ENCODE measurements at regions not wholly inside any gene's neighbourhood (a gene's known extent, or its start where the extent isn't known, plus 50 kb on each side); places are given as distances from the start of the nearest gene placed in this dataset.

- no peak overlapping the region for H2AK5ac ChIP-seq (ENCODE audit: low read length)
- no peak overlapping the region for H4K8ac ChIP-seq (ENCODE audit: low read depth, low read length)
- no peak overlapping the region for H3K4me2 ChIP-seq (ENCODE audit: low read length)
- H3K23ac ChIP-seq (ENCODE audit: low read length), result no peak overlapping the region
- H3K27ac ChIP-seq (ENCODE audit: low read depth, low read length), result no peak overlapping the region
- H3K4ac ChIP-seq (ENCODE audit: low read depth, low read length), result no peak overlapping the region
- no CpG with 5 or more reads among the region's 4 CpGs for WGBS (ENCODE audit: extremely low coverage, insufficient coverage, low lambda C conversion rate)
- no peak overlapping the region for H2BK120ac ChIP-seq (ENCODE audit: low read depth, low read length)
- no peak overlapping the region for H2BK15ac ChIP-seq (replicated peaks; ENCODE audit: low read depth)
- no peaks in the 10 kb centered on the region for H3K4me1 ChIP-seq (ENCODE audit: control insufficient read depth, low read depth, low read length)
- H3K79me2 ChIP-seq (ENCODE audit: control insufficient read depth, insufficient read depth, low read length), result no peaks in the 10 kb centered on the region
- no peak overlapping the region for H3K4me3 ChIP-seq (ENCODE audit: low read length)
- no peaks in the 10 kb centered on the region for H3K79me1 ChIP-seq (ENCODE audit: low read length)
- H3K9ac ChIP-seq (ENCODE audit: low read length), result no peak overlapping the region
- DNase-seq, result no peak
- H3K27me3 ChIP-seq (ENCODE audit: insufficient read depth, low read length, poor library complexity), result no peaks in the 10 kb centered on the region
- no peak overlapping the region for H4K5ac ChIP-seq (ENCODE audit: low read length)
- H3K56ac ChIP-seq (ENCODE audit: low read length), result no peak overlapping the region
- no peak overlapping the region for H2BK5ac ChIP-seq (ENCODE audit: low read length)
- H3K36me3 ChIP-seq (ENCODE audit: control insufficient read depth, insufficient read depth, low read length), result no peaks in the 10 kb centered on the region
- no peak overlapping the region for H3K18ac ChIP-seq (ENCODE audit: low read length)
Measured at GRCh38 chr14:29264865-29265264, 498.3 kb downstream of the FOXG1 start.

DNA sequence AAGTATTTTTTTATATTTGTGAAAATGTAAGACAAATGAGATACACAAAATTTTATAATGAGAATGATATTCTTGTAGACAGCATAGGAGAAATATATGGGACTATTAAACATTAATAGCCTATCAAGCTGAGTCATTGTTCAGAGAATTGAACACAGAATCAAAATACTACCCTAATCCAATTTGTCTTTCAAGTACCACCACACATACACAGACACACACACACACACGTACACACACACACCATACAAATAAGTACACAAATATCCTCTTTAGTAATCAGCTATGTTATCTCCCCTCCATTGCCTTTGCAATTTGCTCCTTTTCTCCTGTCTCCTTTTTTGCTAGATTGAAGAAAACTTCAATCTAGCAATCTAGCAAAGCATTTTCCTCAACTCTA lies 499.3 kb downstream of the FOXG1 start:
- no peak overlapping the region for H3K4me3 ChIP-seq (ENCODE audit: low read length)
- no peaks in the 10 kb centered on the region for H3K79me1 ChIP-seq (ENCODE audit: low read length)
- no peak overlapping the region for H3K23ac ChIP-seq (ENCODE audit: low read length)
- H3K27me3 ChIP-seq (ENCODE audit: insufficient read depth, low read length, poor library complexity), result no peaks in the 10 kb centered on the region
- no peak overlapping the region for H2AK5ac ChIP-seq (ENCODE audit: low read length)
- H3K27ac ChIP-seq (ENCODE audit: low read depth, low read length), result no peak overlapping the region
- no peak overlapping the region for H2BK120ac ChIP-seq (ENCODE audit: low read depth, low read length)
- H3K4me2 ChIP-seq (ENCODE audit: low read length), result no peak overlapping the region
- H3K4ac ChIP-seq (ENCODE audit: low read depth, low read length), result no peak overlapping the region
- H3K36me3 ChIP-seq (ENCODE audit: control insufficient read depth, insufficient read depth, low read length), result no peaks in the 10 kb centered on the region
- no peak overlapping the region for H2BK5ac ChIP-seq (ENCODE audit: low read length)
- H4K5ac ChIP-seq (ENCODE audit: low read length), result no peak overlapping the region
- H3K79me2 ChIP-seq (ENCODE audit: control insufficient read depth, insufficient read depth, low read length), result no peaks in the 10 kb centered on the region
- H3K56ac ChIP-seq (ENCODE audit: low read length), result no peak overlapping the region
- H3K18ac ChIP-seq (ENCODE audit: low read length), result no peak overlapping the region
- H4K8ac ChIP-seq (ENCODE audit: low read depth, low read length), result no peak overlapping the region
- no CpG with 5 or more reads among the region's 1 CpG for WGBS (ENCODE audit: extremely low coverage, insufficient coverage, low lambda C conversion rate)
- no peak overlapping the region for H2BK15ac ChIP-seq (replicated peaks; ENCODE audit: low read depth)
- no peaks in the 10 kb centered on the region for H3K4me1 ChIP-seq (ENCODE audit: control insufficient read depth, low read depth, low read length)
- DNase-seq, result no peak
- no peak overlapping the region for H3K9ac ChIP-seq (ENCODE audit: low read length)

GRCh38 chr14:29271669-29272068 lies 505.1 kb downstream of the FOXG1 start:
- H3K27me3 ChIP-seq (ENCODE audit: insufficient read depth, low read length, poor library complexity), result no peaks in the 10 kb centered on the region
- no peaks in the 10 kb centered on the region for H3K79me1 ChIP-seq (ENCODE audit: low read length)
- no peak overlapping the region for H2AK5ac ChIP-seq (ENCODE audit: low read length)
- no peak overlapping the region for H3K18ac ChIP-seq (ENCODE audit: low read length)
- H2BK5ac ChIP-seq (ENCODE audit: low read length), result no peak overlapping the region
- H3K4me3 ChIP-seq (ENCODE audit: low read length), result no peak overlapping the region
- no peak overlapping the region for H4K5ac ChIP-seq (ENCODE audit: low read length)
- no peak overlapping the region for H3K23ac ChIP-seq (ENCODE audit: low read length)
- H3K4me1 ChIP-seq (ENCODE audit: control insufficient read depth, low read depth, low read length), result no peaks in the 10 kb centered on the region
- DNase-seq, result no peak
- H3K36me3 ChIP-seq (ENCODE audit: control insufficient read depth, insufficient read depth, low read length), result no peaks in the 10 kb centered on the region
- H4K8ac ChIP-seq (ENCODE audit: low read depth, low read length), result no peak overlapping the region
- H3K9ac ChIP-seq (ENCODE audit: low read length), result no peak overlapping the region
- H3K79me2 ChIP-seq (ENCODE audit: control insufficient read depth, insufficient read depth, low read length), result no peaks in the 10 kb centered on the region
- H3K56ac ChIP-seq (ENCODE audit: low read length), result no peak overlapping the region
- no peak overlapping the region for H3K4me2 ChIP-seq (ENCODE audit: low read length)
- no peak overlapping the region for H3K4ac ChIP-seq (ENCODE audit: low read depth, low read length)
- H2BK120ac ChIP-seq (ENCODE audit: low read depth, low read length), result no peak overlapping the region
- no peak overlapping the region for H2BK15ac ChIP-seq (replicated peaks; ENCODE audit: low read depth)
- no peak overlapping the region for H3K27ac ChIP-seq (ENCODE audit: low read depth, low read length)

- no peaks in the 10 kb centered on the region for H3K27me3 ChIP-seq (ENCODE audit: insufficient read depth, low read length, poor library complexity)
- H3K27ac ChIP-seq (ENCODE audit: low read depth, low read length), result no peak overlapping the region
- no peak overlapping the region for H3K23ac ChIP-seq (ENCODE audit: low read length)
- no CpG with 5 or more reads among the region's 1 CpG for WGBS (ENCODE audit: extremely low coverage, insufficient coverage, low lambda C conversion rate)
- H3K56ac ChIP-seq (ENCODE audit: low read length), result no peak overlapping the region
- no peak overlapping the region for H2BK5ac ChIP-seq (ENCODE audit: low read length)
- no peak overlapping the region for H2AK5ac ChIP-seq (ENCODE audit: low read length)
- H4K5ac ChIP-seq (ENCODE audit: low read length), result no peak overlapping the region
- H3K4me1 ChIP-seq (ENCODE audit: control insufficient read depth, low read depth, low read length), result no peaks in the 10 kb centered on the region
- no peak overlapping the region for H4K8ac ChIP-seq (ENCODE audit: low read depth, low read length)
- H2BK120ac ChIP-seq (ENCODE audit: low read depth, low read length), result no peak overlapping the region
- no peak overlapping the region for H2BK15ac ChIP-seq (replicated peaks; ENCODE audit: low read depth)
- H3K4ac ChIP-seq (ENCODE audit: low read depth, low read length), result no peak overlapping the region
- no peaks in the 10 kb centered on the region for H3K79me2 ChIP-seq (ENCODE audit: control insufficient read depth, insufficient read depth, low read length)
- peak; percentile 9 for DNase-seq
- H3K36me3 ChIP-seq (ENCODE audit: control insufficient read depth, insufficient read depth, low read length), result no peaks in the 10 kb centered on the region
- H3K79me1 ChIP-seq (ENCODE audit: low read length), result no peaks in the 10 kb centered on the region
- no peak overlapping the region for H3K9ac ChIP-seq (ENCODE audit: low read length)
- H3K4me3 ChIP-seq (ENCODE audit: low read length), result no peak overlapping the region
- no peak overlapping the region for H3K18ac ChIP-seq (ENCODE audit: low read length)
- H3K4me2 ChIP-seq (ENCODE audit: low read length), result no peak overlapping the region
Measured at GRCh38 chr14:29273513-29273912, 506.9 kb downstream of the FOXG1 start.

DNA sequence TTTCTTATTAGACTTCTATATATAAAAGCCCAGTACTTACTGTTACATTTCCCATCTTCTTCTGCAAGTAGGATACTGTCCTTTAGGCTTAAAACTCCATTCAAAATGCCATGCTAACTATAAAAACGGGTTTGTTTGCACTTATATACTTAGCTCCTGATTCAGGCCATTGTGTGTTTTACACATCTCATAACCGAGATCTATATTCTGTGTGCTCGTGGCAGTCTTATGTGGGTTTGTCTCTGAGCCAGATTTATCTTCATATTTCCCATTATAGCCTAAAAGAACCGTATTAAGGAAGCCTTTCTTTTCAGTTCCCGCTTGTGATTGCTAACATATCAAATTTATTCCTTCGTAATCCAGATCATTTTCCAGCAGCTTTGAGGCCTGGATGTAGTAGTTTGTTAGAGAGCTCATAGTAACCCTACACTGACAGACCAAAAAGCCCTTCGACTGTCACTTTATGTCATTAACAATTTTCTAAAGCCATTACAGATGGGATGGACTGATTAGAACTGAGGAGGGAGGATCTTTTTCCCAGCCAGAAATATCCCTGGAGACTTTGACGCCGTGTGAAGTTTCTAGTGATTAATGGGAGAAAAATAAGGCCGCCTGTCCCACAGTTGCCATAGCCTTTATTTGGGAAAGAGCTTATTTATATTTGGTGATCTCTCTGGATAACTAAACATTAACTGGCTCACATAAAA lies 508.5 kb downstream of the FOXG1 start:
- Histone ChIP-seq H3K23ac (ENCODE audit: low read length) (no peak overlapping the region), H3K79me2 (ENCODE audit: control insufficient read depth, insufficient read depth, low read length) (no peaks in the 10 kb centered on the region), H3K36me3 (ENCODE audit: control insufficient read depth, insufficient read depth, low read length) (no peaks in the 10 kb centered on the region), H2BK5ac (ENCODE audit: low read length) (no peak overlapping the region), H3K9ac (ENCODE audit: low read length) (no peak overlapping the region), H3K4me2 (ENCODE audit: low read length) (no peak overlapping the region), H3K27me3 (ENCODE audit: insufficient read depth, low read length, poor library complexity) (no peaks in the 10 kb centered on the region), H3K4me3 (ENCODE audit: low read length) (no peak overlapping the region), H4K8ac (ENCODE audit: low read depth, low read length) (no peak overlapping the region), H3K27ac (ENCODE audit: low read depth, low read length) (no peak overlapping the region), H2AK5ac (ENCODE audit: low read length) (no peak overlapping the region), H3K56ac (ENCODE audit: low read length) (no peak overlapping the region), H2BK120ac (ENCODE audit: low read depth, low read length) (no peak overlapping the region), H3K18ac (ENCODE audit: low read length) (no peak overlapping the region), H2BK15ac (replicated peaks; ENCODE audit: low read depth) (no peak overlapping the region), H3K79me1 (ENCODE audit: low read length) (no peaks in the 10 kb centered on the region), H3K4ac (ENCODE audit: low read depth, low read length) (no peak overlapping the region), H4K5ac (ENCODE audit: low read length) (no peak overlapping the region), H3K4me1 (ENCODE audit: control insufficient read depth, low read depth, low read length) (no peaks in the 10 kb centered on the region)
- WGBS (ENCODE audit: extremely low coverage, insufficient coverage, low lambda C conversion rate), result no CpG with 5 or more reads among the region's 10 CpGs
- DNase-seq, result no peak

Data from mesendoderm (in vitro differentiated cells).